ENCODE measurements at regions not wholly inside any gene's neighbourhood (a gene's known extent, or its start where the extent isn't known, plus 50 kb on each side); places are given as distances from the start of the nearest gene placed in this dataset.

DNA sequence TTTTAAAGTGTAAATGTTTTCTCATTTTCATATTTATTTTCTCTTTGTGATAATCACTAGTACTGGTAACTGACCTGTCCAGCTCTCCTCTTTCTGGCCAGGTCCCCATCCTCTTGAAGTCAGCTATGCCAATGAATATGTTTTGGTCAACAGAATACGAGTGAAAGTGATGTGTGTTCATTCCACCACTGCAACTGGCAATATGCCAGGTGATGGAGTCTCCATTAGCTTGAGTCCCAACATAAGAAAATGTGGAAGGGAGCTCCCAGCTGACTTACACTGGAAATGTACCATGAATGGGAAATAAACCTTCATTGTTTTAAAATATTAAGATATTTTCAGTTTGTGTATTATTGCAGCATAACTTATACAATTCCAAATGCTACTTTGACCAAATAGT is 75.8 kb downstream of the CCDC34 start:
- DNase-seq, result peak; percentile 11

DNA sequence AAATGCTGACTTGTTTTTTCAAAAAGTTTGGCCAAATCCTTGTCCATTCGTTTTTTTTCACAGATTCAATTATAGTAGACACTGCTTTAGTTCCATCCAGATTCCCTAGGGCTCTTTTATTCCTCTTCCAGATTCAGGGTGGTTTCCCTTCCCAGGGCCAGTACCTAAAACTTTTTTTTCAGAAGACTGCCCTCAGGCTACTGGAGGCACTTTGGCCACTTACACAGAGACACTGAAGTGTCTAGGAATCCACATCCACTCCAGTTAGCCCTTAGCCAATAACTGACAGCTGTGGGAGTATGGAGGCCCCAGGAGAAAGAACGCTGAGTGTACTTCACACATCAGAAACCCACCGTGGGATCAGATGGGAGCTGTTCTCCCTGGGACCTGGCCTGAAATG is 77.3 kb downstream of the CCDC34 start:
- no peak for DNase-seq

- DNase-seq, result no peak
These were observed 80.2 kb downstream of the CCDC34 start for GRCh38 chr11:27282806-27283205.

DNA sequence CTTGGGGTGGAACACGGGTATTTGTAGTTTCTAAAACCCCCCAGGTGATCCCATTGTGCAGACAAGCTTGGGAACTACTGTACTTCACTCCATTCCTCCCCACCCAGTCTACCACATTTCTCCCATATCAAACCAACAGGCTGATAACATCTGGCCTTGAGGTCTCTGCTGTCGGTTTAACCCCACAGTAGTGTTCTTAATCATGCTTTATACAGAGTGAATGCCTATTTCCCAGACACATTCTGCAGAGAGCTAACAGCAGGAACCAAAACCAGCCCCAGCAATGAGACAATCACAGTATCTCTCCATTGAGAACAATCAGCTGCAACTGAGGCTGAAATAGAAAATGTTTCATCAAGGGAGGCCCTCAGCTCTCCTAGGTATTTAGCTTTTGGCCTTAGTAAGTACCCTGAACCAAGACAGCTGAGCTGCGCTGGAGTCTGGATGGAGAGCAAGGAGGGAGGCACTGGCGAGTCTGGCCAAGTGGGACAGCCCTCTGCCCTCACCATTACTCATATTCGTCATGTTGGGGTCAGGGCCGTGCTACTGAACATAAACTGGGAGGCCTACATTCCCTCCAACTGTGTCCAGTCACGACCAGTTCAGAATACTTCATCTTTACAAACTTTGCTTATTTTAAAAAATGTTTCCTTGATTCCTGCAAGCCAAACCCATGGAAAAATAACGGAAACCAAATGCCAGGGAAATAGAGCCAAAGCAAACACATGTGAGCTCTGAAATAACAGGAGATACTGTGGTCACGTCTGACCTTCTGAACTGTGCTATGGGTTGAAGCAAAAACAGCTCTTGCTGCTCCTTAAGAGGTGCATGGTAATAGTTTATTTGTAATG is 81.0 kb downstream of the CCDC34 start:
- no peak for DNase-seq

DNA sequence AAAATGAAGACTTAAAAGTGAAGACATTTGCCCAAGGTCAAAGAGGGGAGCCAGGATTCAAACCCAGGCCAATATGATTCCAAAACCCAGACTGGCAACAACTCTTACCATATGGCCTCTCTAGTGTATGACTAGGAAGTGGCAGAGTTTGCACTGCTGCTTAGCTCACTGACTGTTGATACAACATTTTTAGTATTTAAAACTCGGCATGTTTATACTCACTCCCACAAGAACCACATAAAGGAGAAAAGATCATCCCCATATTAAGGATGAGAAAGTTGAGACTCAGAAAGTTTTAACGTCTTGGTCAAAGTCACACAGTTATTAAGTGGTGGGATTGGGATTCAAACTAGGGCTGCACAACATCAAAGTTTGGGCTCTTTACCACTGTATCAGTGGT is 81.7 kb downstream of the CCDC34 start:
- no peak for DNase-seq

GRCh38 chr11:27280140-27280539 is 82.9 kb downstream of the CCDC34 start:
- no peak for DNase-seq

DNA sequence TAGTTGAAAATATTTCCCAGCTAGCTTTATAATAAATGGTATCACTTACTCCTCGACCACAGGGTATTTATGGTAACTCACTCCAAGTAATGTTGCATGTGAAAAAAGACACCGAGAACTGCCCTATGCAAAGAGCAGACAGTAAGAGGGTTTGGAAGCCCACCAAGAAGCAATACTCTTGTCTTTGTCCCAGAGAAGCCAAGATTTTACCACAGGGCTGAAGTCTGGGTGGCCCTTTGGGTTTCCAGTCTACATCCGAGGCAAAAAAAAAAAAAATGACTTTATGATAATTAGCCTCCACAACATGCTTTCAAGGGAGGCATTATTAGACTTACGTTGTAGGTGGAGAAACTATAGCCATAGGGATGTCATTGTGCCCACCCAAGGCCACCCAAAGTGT is 83.6 kb downstream of the CCDC34 start:
- no peak for DNase-seq

- DNase-seq, result no peak
These were observed 85.2 kb downstream of the CCDC34 start for GRCh38 chr11:27277843-27278242.

- no peak for DNase-seq
These were observed 86.9 kb downstream of the CCDC34 start for GRCh38 chr11:27276141-27276540.

DNA sequence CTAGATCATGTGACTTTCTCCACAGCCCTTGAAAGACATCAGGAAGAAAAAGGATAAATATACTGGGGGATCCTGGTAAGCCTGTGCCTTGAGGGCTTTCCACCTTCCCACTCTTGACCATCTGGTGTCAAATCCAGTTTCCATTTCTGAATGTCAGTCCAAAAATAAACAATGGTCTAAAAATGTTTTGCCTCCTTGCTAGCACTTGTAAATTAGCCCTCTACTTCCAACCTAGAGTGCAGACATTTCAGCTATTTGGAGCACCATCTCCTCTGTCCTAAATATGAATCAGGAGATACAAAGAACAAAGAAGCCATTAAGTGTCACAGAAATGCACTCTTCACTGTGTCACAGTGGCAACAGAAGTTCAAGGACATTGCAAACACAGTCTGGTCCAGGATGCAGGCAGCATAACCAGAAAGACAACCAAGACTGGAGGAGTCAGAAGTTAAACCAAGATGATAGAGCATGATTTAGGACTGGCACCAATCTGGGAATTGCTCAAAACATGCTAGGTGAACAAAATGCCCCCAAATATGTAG is 88.1 kb downstream of the CCDC34 start:
- no peak for DNase-seq

DNA sequence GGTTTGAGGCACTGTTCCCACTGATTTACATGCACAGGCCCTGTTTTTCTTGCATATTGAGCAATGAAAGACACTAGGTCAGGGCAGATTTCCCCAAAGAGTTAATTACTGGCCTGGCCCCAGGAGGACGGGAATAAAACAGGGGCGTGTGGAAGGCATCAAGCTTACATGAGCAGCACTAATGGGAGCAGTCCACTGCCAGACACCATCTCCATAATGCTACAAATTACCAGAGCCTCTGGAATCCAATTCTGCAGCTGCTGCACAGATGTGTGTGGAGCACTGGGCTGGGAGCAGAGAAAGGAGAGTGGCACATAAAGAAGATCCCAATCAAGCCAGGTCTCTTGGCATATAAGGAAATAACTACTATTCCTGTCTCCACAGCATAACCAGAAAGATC is 96.9 kb downstream of the CCDC34 start:
- no peak for DNase-seq

DNA sequence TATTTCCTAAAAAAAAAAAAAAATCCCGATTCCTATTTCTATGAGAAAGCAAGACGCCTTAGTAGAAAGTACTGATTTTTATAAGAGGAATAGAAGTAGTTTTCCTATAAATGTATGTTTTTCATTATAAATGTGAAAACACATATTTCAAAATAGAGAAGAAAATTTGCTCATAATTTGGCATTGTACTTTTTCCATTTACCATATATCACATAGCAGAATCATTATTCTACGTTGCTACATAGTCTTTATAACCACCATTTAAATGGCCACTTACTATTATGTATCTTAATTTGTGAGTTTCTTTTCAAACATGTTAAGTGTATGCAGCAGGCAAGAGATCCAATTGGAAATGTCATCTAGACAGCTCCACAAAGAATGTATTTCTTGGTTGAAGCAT is 99.0 kb downstream of the CCDC34 start:
- DNase-seq, result no peak

DNA sequence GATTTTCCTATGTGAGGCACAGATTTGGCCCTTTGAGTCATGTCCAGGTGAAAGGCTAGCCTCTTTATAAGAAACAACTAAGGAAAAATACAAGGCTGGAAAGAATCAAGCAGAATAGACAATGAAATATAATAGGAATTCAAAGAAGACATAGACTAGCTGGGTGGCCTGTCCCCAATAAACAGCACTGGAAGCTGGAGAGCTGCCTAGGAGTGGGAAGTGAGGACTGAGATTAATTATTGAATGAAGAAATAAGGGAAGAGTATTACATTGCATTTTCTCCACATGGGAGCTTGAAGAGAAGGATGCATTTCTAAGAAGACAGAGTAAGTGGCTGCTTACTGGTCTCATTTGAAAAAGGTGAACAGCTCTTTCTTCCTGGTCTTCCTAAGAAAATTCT is 100.0 kb downstream of the CCDC34 start:
- no peak for DNase-seq

GRCh38 chr11:27255447-27255828 is 107.6 kb downstream of the CCDC34 start:
- DNase-seq, result no peak

GRCh38 chr11:27254744-27255446 is 108.1 kb downstream of the CCDC34 start:
- DNase-seq, result no peak

DNA sequence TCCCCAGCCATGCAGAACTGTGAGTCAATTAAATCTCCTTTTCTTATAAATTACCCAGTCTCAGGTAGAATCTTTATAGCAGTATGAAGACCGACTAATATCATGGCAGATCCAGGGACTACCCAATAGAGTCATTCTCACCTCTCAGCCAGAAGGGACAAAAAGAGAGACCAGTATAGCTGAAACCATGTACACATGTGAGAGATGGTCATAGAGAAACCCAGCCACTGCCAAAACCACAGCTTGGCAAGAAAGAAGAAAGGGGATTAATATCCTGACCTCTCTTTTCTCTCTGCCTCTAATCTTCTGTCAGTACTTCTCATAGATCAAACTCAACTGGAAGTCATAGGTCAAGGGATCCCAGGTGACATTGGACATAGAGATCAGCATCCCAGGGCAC is 109.8 kb downstream of the CCDC34 start:
- no peak for DNase-seq

GRCh38 chr11:27250867-27251665 is 111.9 kb downstream of the CCDC34 start:
- DNase-seq, result no peak

GRCh38 chr11:27248576-27249509 is 114.2 kb downstream of the CCDC34 start:
- DNase-seq, result no peak

DNA sequence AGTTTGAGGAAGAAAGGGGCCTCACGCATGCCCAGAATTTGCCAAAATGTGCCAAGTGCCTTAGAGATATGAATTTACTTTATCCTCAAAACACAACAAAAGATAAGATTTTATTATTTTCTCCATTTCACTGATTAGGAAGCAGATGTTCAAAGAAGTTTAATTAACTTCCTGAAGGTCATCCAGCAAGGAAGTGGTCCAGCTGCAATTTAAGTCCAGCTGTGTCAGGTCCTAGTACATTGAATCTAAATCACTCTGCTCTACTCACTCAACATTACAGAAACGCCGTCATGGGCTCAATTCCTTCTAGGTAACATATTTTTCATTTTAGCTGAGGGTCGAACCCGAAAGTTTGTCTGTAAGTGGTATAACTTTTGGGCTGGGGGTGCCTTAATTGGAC is 115.4 kb downstream of the CCDC34 start:
- no peak for DNase-seq

GRCh38 chr11:27246925-27247324 is 116.1 kb downstream of the CCDC34 start:
- no peak for DNase-seq

GRCh38 chr11:27244900-27245299 is 118.1 kb downstream of the CCDC34 start:
- peak; percentile 25 for DNase-seq

DNA sequence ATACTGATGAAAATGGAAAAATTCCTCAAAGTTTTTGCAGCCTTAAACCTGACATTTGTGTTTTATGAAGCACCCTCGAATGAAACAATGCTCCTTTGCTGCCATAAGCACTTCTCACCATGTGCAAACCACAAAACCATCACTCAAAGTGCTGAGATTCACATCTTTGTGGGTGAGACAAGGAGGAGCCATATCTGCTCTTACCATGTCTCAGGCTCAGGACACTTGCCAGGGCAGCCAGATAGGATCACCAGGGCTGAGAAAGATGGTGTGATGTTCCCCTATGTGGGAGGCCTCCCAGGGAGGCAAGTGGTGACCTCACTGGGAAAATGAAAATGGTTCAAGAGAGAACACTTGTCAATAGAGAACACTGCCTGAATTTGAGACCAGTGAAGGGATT is 120.4 kb downstream of the CCDC34 start:
- DNase-seq, result no peak

Data from DMS53 (cell line).